ENCODE measurements at regions not wholly inside any gene's neighbourhood (a gene's known extent, or its start where the extent isn't known, plus 50 kb on each side); places are given as distances from the start of the nearest gene placed in this dataset.

GRCh38 chr10:113356794-113357680 is 195.8 kb upstream of the HABP2 start:
- Histone ChIP-seq H3K36me3 (ENCODE audit: insufficient read depth in 1 of 2, low read depth in 1 of 2) (no peaks in the 10 kb centered on the region), H3K27me3 (ENCODE audit: insufficient read depth in 3 of 3, low read length in 2 of 3) (no peaks in the 10 kb centered on the region), H3K4me3 (no peak overlapping the region), H3K27ac (no peak overlapping the region), H3K4me1 (no peaks in the 10 kb centered on the region), H3K9me3 (no peaks in the 10 kb centered on the region)
- WGBS, 3 donors = 48 to 72% (median 63%) methylated on average over 5 of the region's 5 CpGs
- TF ChIP-seq CTCF (IDR thresholded peaks at IDR 0.05) = no peak
- ATAC-seq = no peak
- intact Hi-C loops (cut with DNase I) = no loop called here
- DNase-seq = no peak

- DNase-seq = no peak
- Histone ChIP-seq H3K4me3 (no peak overlapping the region), H3K27ac (no peak overlapping the region), H3K27me3 (ENCODE audit: insufficient read depth in 3 of 3, low read length in 2 of 3) (no peaks in the 10 kb centered on the region), H3K9me3 (no peaks in the 10 kb centered on the region), H3K36me3 (ENCODE audit: insufficient read depth in 1 of 2, low read depth in 1 of 2) (no peaks in the 10 kb centered on the region), H3K4me1 (no peaks in the 10 kb centered on the region)
- no peak for TF ChIP-seq CTCF (IDR thresholded peaks at IDR 0.05)
- 92 to 95% (median 93%) methylated on average over 18 of the region's 18 CpGs for WGBS, 3 donors
- no peak for ATAC-seq
- intact Hi-C loops (cut with DNase I) = no loop called here
Observed at GRCh38 chr10:113357681-113358300, 195.1 kb upstream of the HABP2 start.

DNA sequence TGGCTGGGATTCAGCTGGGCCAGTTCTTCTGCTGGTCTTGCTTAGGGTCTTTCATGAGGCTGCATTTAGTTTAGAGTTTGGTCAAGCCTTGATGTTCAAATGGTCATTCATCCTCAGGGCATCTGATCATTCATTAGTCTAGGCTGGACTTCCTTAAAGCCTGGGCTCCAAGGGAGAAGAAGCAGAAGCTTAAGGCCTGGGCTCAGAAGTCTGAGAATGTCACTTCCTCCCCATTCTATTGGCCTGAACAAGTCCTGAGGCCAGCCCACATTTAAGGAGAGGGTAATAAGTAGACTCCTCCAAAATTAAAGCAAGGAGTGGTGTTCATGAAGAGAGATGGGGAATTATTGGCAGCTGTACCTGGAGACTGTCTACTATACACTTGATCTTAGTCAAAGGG is 193.2 kb upstream of the HABP2 start:
- no peak for DNase-seq
- intact Hi-C loops (cut with DNase I) = no loop called here
- Histone ChIP-seq H3K36me3 (ENCODE audit: insufficient read depth in 1 of 2, low read depth in 1 of 2) (no peaks in the 10 kb centered on the region), H3K27ac (no peak overlapping the region), H3K27me3 (ENCODE audit: insufficient read depth in 3 of 3, low read length in 2 of 3) (no peaks in the 10 kb centered on the region), H3K4me3 (no peak overlapping the region), H3K4me1 (no peaks in the 10 kb centered on the region), H3K9me3 (no peaks in the 10 kb centered on the region)
- ATAC-seq = no peak
- TF ChIP-seq CTCF (IDR thresholded peaks at IDR 0.05) = no peak

- no peak overlapping the region for H3K4me3 ChIP-seq
- TF ChIP-seq CTCF (IDR thresholded peaks at IDR 0.05) = no peak
- no peaks in the 10 kb centered on the region for H3K27me3 ChIP-seq (ENCODE audit: insufficient read depth in 3 of 3, low read length in 2 of 3)
- no peak overlapping the region for H3K27ac ChIP-seq
- no peaks in the 10 kb centered on the region for H3K36me3 ChIP-seq (ENCODE audit: insufficient read depth in 1 of 2, low read depth in 1 of 2)
- H3K9me3 ChIP-seq = peaks cover 4% of the 10 kb centered on the region
- ATAC-seq (no peak), DNase-seq (no peak)
- no peaks in the 10 kb centered on the region for H3K4me1 ChIP-seq
- intact Hi-C loops (cut with DNase I) = no loop called here
- WGBS, 3 donors = 65 to 70% (median 67%) methylated on average over 4 of the region's 4 CpGs
Observed at GRCh38 chr10:113360870-113361269, 192.0 kb upstream of the HABP2 start.

Measured in psoas muscle (tissue), 7 donors.